Activated T-cell treated with anti-CD3 and anti-CD28 coated beads, Interleukin-2, amount 50 U/mL, for 72 hours (primary cell): ENCODE measurements at regions not wholly inside any gene's neighbourhood (a gene's known extent, or its start where the extent isn't known, plus 50 kb on each side); places are given as distances from the start of the nearest gene placed in this dataset.

ENCODE experiments used
- ATAC-seq, 2 donors: fragments of 150-1000 bp; cut with Tn5 transposase; replicated peaks in 1 of 2; 2 replicates each; pipeline ENCODE4 v1.10.0; 2021; ENCODE audit warnings: moderate library complexity in 2 of 2, mild to moderate bottlenecking in 1 of 2
- DNase-seq, 2 donors: peaks; one replicate each; pipeline ENCODE4 v3.0.0; 2021 to 2022; ENCODE audit warnings: mixed read lengths in 1 of 2
- H3K27ac Mint-ChIP-seq: one replicate; pipeline ENCODE4 v1.8.0; 2022; ENCODE audit warnings: mild to moderate bottlenecking, moderate library complexity, mixed read lengths
- H3K27me3 Mint-ChIP-seq: one replicate; pipeline ENCODE4 v1.8.0; 2022; ENCODE audit warnings: low read depth, mixed read lengths
- H3K36me3 Mint-ChIP-seq, 2 donors: one replicate each; pipeline ENCODE4 v1.8.0; 2022; ENCODE audit warnings: mixed read lengths in 2 of 2, mild to moderate bottlenecking in 1 of 2; ENCODE audit not compliant: insufficient read depth in 2 of 2
- H3K4me1 Mint-ChIP-seq: one replicate; pipeline ENCODE4 v1.8.0; 2022; ENCODE audit warnings: low read depth, mixed read lengths
- H3K4me3 Mint-ChIP-seq, 2 donors: one replicate each; pipeline ENCODE4 v1.8.0; 2022; ENCODE audit warnings: mild to moderate bottlenecking in 2 of 2, mixed read lengths in 2 of 2, moderate library complexity in 2 of 2
- H3K9me3 Mint-ChIP-seq, 2 donors: one replicate each; pipeline ENCODE4 v1.8.0; 2022; ENCODE audit warnings: mixed read lengths in 2 of 2

- H3K4me1 Mint-ChIP-seq, result no peaks in the 10 kb centered on the region
- DNase-seq, result no peak
- no peak overlapping the region for H3K27ac Mint-ChIP-seq
- no peaks in the 10 kb centered on the region for H3K27me3 Mint-ChIP-seq
- H3K36me3 Mint-ChIP-seq, result no peaks in the 10 kb centered on the region
- H3K4me3 Mint-ChIP-seq, result no peak overlapping the region
- ATAC-seq, result no peak
- H3K9me3 Mint-ChIP-seq, result peaks cover 8 to 9% of the 10 kb centered on the region in 2 donors
These were observed 512.8 kb upstream of the TENM4 start for GRCh38 chr11:79953629-79954028.

GRCh38 chr11:79950741-79951140, 509.9 kb upstream of the TENM4 start:
- no peak for ATAC-seq
- Mint-ChIP-seq H3K36me3 (no peaks in the 10 kb centered on the region), H3K27ac (no peak overlapping the region), H3K27me3 (no peaks in the 10 kb centered on the region), H3K4me3 (no peak overlapping the region), H3K9me3 (peaks cover 3 to 8% of the 10 kb centered on the region in 2 donors), H3K4me1 (no peaks in the 10 kb centered on the region)
- DNase-seq, result no peak

- ATAC-seq (no peak), DNase-seq (no peak)
- Mint-ChIP-seq H3K36me3 (no peaks in the 10 kb centered on the region), H3K27me3 (no peaks in the 10 kb centered on the region), H3K9me3 (peaks cover 3 to 6% of the 10 kb centered on the region in 2 donors), H3K27ac (no peak overlapping the region), H3K4me1 (no peaks in the 10 kb centered on the region), H3K4me3 (no peak overlapping the region)
These were observed 509.3 kb upstream of the TENM4 start for GRCh38 chr11:79950172-79950571.

GRCh38 chr11:79949574-79949973, 508.7 kb upstream of the TENM4 start:
- H3K27ac Mint-ChIP-seq, result no peak overlapping the region
- ATAC-seq, result no peak
- no peaks in the 10 kb centered on the region for H3K27me3 Mint-ChIP-seq
- no peak for DNase-seq
- no peaks in the 10 kb centered on the region for H3K4me1 Mint-ChIP-seq
- no peaks in the 10 kb centered on the region for H3K36me3 Mint-ChIP-seq
- H3K9me3 Mint-ChIP-seq, result peaks cover 3 to 4% of the 10 kb centered on the region in 2 donors
- H3K4me3 Mint-ChIP-seq, result no peak overlapping the region

GRCh38 chr11:79942646-79943045, 501.8 kb upstream of the TENM4 start:
- Mint-ChIP-seq H3K27me3 (no peaks in the 10 kb centered on the region), H3K9me3 (peaks cover 0 to 8% of the 10 kb centered on the region in 2 donors), H3K4me3 (no peak overlapping the region), H3K27ac (no peak overlapping the region), H3K4me1 (no peaks in the 10 kb centered on the region), H3K36me3 (no peaks in the 10 kb centered on the region)
- ATAC-seq (no peak), DNase-seq (no peak)

- ATAC-seq, result no peak
- Mint-ChIP-seq H3K9me3 (peaks cover 0 to 8% of the 10 kb centered on the region in 2 donors), H3K27me3 (no peaks in the 10 kb centered on the region), H3K36me3 (no peaks in the 10 kb centered on the region), H3K27ac (no peak overlapping the region), H3K4me1 (no peaks in the 10 kb centered on the region), H3K4me3 (no peak overlapping the region)
- no peak for DNase-seq
These were observed 501.3 kb upstream of the TENM4 start for GRCh38 chr11:79942090-79942489.

GRCh38 chr11:79940974-79941735, 500.3 kb upstream of the TENM4 start:
- H3K4me3 Mint-ChIP-seq, result no peak overlapping the region
- DNase-seq (no peak), ATAC-seq (no peak)
- H3K36me3 Mint-ChIP-seq, result no peaks in the 10 kb centered on the region
- H3K27me3 Mint-ChIP-seq, result no peaks in the 10 kb centered on the region
- no peak overlapping the region for H3K27ac Mint-ChIP-seq
- peaks cover 3 to 8% of the 10 kb centered on the region in 2 donors for H3K9me3 Mint-ChIP-seq
- H3K4me1 Mint-ChIP-seq, result no peaks in the 10 kb centered on the region

GRCh38 chr11:79940165-79940564, 499.3 kb upstream of the TENM4 start:
- H3K27ac Mint-ChIP-seq, result no peak overlapping the region
- H3K36me3 Mint-ChIP-seq, result no peaks in the 10 kb centered on the region
- no peak overlapping the region for H3K4me3 Mint-ChIP-seq
- ATAC-seq, result no peak
- H3K9me3 Mint-ChIP-seq, result peaks cover 4 to 8% of the 10 kb centered on the region in 2 donors
- no peak for DNase-seq
- no peaks in the 10 kb centered on the region for H3K27me3 Mint-ChIP-seq
- no peaks in the 10 kb centered on the region for H3K4me1 Mint-ChIP-seq

- ATAC-seq, result no peak
- no peak overlapping the region for H3K4me3 Mint-ChIP-seq
These were observed 498.3 kb upstream of the TENM4 start for GRCh38 chr11:79939111-79939510.

GRCh38 chr11:79937676-79938334, 497.0 kb upstream of the TENM4 start:
- no peak for DNase-seq
- H3K9me3 Mint-ChIP-seq, result peaks cover 7 to 8% of the 10 kb centered on the region in 2 donors
- H3K4me3 Mint-ChIP-seq, result no peak overlapping the region
- H3K27me3 Mint-ChIP-seq, result no peaks in the 10 kb centered on the region
- H3K4me1 Mint-ChIP-seq, result no peaks in the 10 kb centered on the region
- H3K36me3 Mint-ChIP-seq, result no peaks in the 10 kb centered on the region
- ATAC-seq, result no peak
- H3K27ac Mint-ChIP-seq, result no peak overlapping the region

More at GRCh38 chr11:79939111-79939510, 498.3 kb upstream of the TENM4 start:
- Mint-ChIP-seq H3K4me1 (no peaks in the 10 kb centered on the region), H3K9me3 (peaks cover 7 to 8% of the 10 kb centered on the region in 2 donors), H3K36me3 (no peaks in the 10 kb centered on the region), H3K27me3 (no peaks in the 10 kb centered on the region), H3K27ac (no peak overlapping the region)
- no peak for DNase-seq

- Mint-ChIP-seq H3K36me3 (peaks cover 0 to 1% of the 10 kb centered on the region in 2 donors), H3K4me1 (no peaks in the 10 kb centered on the region), H3K4me3 (no peak overlapping the region), H3K27me3 (no peaks in the 10 kb centered on the region), H3K27ac (no peak overlapping the region), H3K9me3 (peaks cover 5 to 11% of the 10 kb centered on the region in 2 donors)
- DNase-seq, result no peak
- ATAC-seq, result no peak
These were observed 491.8 kb upstream of the TENM4 start for GRCh38 chr11:79932612-79933011.

GRCh38 chr11:79931692-79932091, 490.9 kb upstream of the TENM4 start:
- H3K4me1 Mint-ChIP-seq, result no peaks in the 10 kb centered on the region
- peaks cover 8 to 13% of the 10 kb centered on the region in 2 donors for H3K9me3 Mint-ChIP-seq
- DNase-seq, result no peak
- no peak for ATAC-seq
- no peak overlapping the region for H3K4me3 Mint-ChIP-seq
- H3K27ac Mint-ChIP-seq, result no peak overlapping the region
- peaks cover 0 to 1% of the 10 kb centered on the region in 2 donors for H3K36me3 Mint-ChIP-seq
- no peaks in the 10 kb centered on the region for H3K27me3 Mint-ChIP-seq

GRCh38 chr11:79926707-79927106, 485.9 kb upstream of the TENM4 start:
- Mint-ChIP-seq H3K4me3 (no peak overlapping the region), H3K27ac (no peak overlapping the region), H3K9me3 (peaks cover 6 to 10% of the 10 kb centered on the region in 2 donors), H3K4me1 (no peaks in the 10 kb centered on the region), H3K27me3 (no peaks in the 10 kb centered on the region), H3K36me3 (peaks cover 0 to 1% of the 10 kb centered on the region in 2 donors)
- DNase-seq (no peak), ATAC-seq (no peak)
